Fibroblast of lung (primary cell): ENCODE measurements at regions not wholly inside any gene's neighbourhood (a gene's known extent, or its start where the extent isn't known, plus 50 kb on each side); places are given as distances from the start of the nearest gene placed in this dataset.

ENCODE experiments used
- DNase-seq, 2 donors: peaks; one replicate each; pipeline versions ENCODE4 v3.0.0 to v3.0.0-alpha.2; 2010; ENCODE audit warnings: low read depth in 2 of 2
- H2AFZ ChIP-seq: 2 replicates; pipeline ENCODE4 v1.5.1; 2012; ENCODE audit warnings: low read length, control low read depth, inconsistent platforms
- H3K27ac ChIP-seq: 2 replicates; pipeline ENCODE4 v1.5.1; 2011; ENCODE audit warnings: low read length, control low read depth; ENCODE audit not compliant: insufficient read depth
- H3K27me3 ChIP-seq: 2 replicates; pipeline ENCODE4 v1.5.1; 2011; ENCODE audit warnings: mild to moderate bottlenecking, low read length; ENCODE audit not compliant: control insufficient read depth, insufficient read depth
- H3K36me3 ChIP-seq: 2 replicates; pipeline ENCODE4 v1.5.1; 2011; ENCODE audit warnings: low read length; ENCODE audit not compliant: control insufficient read depth, insufficient read depth
- H3K4me1 ChIP-seq: 2 replicates; pipeline ENCODE4 v1.5.1; 2011; ENCODE audit warnings: low read length; ENCODE audit not compliant: control insufficient read depth, insufficient read depth; ENCODE audit errors: extremely low read depth
- H3K4me2 ChIP-seq: 2 replicates; pipeline ENCODE4 v1.5.1; 2011; ENCODE audit warnings: low read length, control low read depth; ENCODE audit not compliant: insufficient read depth; ENCODE audit errors: extremely low read depth
- H3K4me3 ChIP-seq, 4 experiments: fragments of 200-600 bp in 1 of 4; sonication (generic) in 1 of 4; replicated peaks in 1 of 4; 2 replicates each; pipeline ENCODE4 v1.5.1; 2011 to 2016; ENCODE audit warnings: low read length in 4 of 4, low read depth in 3 of 4, mild to moderate bottlenecking in 3 of 4, control low read depth in 2 of 4, inconsistent platforms in 1 of 4, mixed read lengths in 1 of 4; ENCODE audit not compliant: insufficient read depth in 1 of 4; ENCODE audit errors: control extremely low read depth in 1 of 4
- H3K79me2 ChIP-seq: 2 replicates; pipeline ENCODE4 v1.5.1; 2012; ENCODE audit warnings: mild to moderate bottlenecking, low read length, inconsistent platforms; ENCODE audit not compliant: control insufficient read depth, insufficient read depth
- H3K9ac ChIP-seq: 2 replicates; pipeline ENCODE4 v1.5.1; 2011; ENCODE audit warnings: mild to moderate bottlenecking, low read length, control low read depth; ENCODE audit not compliant: insufficient read depth
- H3K9me3 ChIP-seq: 2 replicates; pipeline ENCODE4 v1.5.1; 2012; ENCODE audit warnings: low read depth, low read length; ENCODE audit not compliant: control insufficient read depth, insufficient read depth
- H4K20me1 ChIP-seq: 2 replicates; pipeline ENCODE4 v1.5.1; 2011; ENCODE audit warnings: low read length; ENCODE audit not compliant: control insufficient read depth, insufficient read depth; ENCODE audit errors: extremely low read depth
- CTCF ChIP-seq, 2 donors: IDR thresholded peaks in 1 of 2; conservative IDR thresholded peaks in 1 of 2; 1 replicate in 1 of 2; 2 replicates in 1 of 2; pipeline ENCODE4 v1.5.1; 2011 to 2012; ENCODE audit warnings: low read length in 2 of 2, control low read depth in 1 of 2, inconsistent platforms in 1 of 2, low read depth in 1 of 2, mild to moderate bottlenecking in 1 of 2
- EZH2 ChIP-seq: IDR thresholded peaks from 2 replicates; pipeline ENCODE4 v1.5.1; 2012; ENCODE audit warnings: low read length, control low read depth, mild to moderate bottlenecking; ENCODE audit errors: missing control alignments

GRCh38 chr12:5348057-5348456, 83.9 kb upstream of the NTF3 start:
- Histone ChIP-seq H3K36me3 (no peaks in the 10 kb centered on the region), H3K4me2 (no peak overlapping the region), H3K27ac (no peak overlapping the region), H3K79me2 (no peaks in the 10 kb centered on the region), H3K9me3 (no peaks in the 10 kb centered on the region), H3K9ac (no peak overlapping the region), H3K4me1 (no peaks in the 10 kb centered on the region), H3K27me3 (peaks cover 2% of the 10 kb centered on the region), H4K20me1 (no peaks in the 10 kb centered on the region), H2AFZ (no peak overlapping the region), H3K4me3 (no peak overlapping the region)
- TF ChIP-seq CTCF (conservative IDR thresholded peaks at IDR 0.05 in 1 of 2, IDR thresholded peaks at IDR 0.05 in 1 of 2; ENCODE audit: low read depth in 1 of 2, low read length in 2 of 2) (no peak), EZH2 (no peak)
- DNase-seq: no peak

- no peak for DNase-seq
- no peak overlapping the region for H3K9ac ChIP-seq
- TF ChIP-seq EZH2 (no peak), CTCF (conservative IDR thresholded peaks at IDR 0.05 in 1 of 2, IDR thresholded peaks at IDR 0.05 in 1 of 2; ENCODE audit: low read depth in 1 of 2, low read length in 2 of 2) (no peak)
- H2AFZ ChIP-seq: no peak overlapping the region
- H3K79me2 ChIP-seq: no peaks in the 10 kb centered on the region
- no peaks in the 10 kb centered on the region for H3K4me1 ChIP-seq
- H4K20me1 ChIP-seq: no peaks in the 10 kb centered on the region
- H3K27ac ChIP-seq: no peak overlapping the region
- H3K36me3 ChIP-seq: no peaks in the 10 kb centered on the region
- H3K27me3 ChIP-seq: peaks cover 2% of the 10 kb centered on the region
- H3K9me3 ChIP-seq: no peaks in the 10 kb centered on the region
- H3K4me2 ChIP-seq: no peak overlapping the region
- no peak overlapping the region for H3K4me3 ChIP-seq
Observed at GRCh38 chr12:5348491-5348890, 83.4 kb upstream of the NTF3 start.

GRCh38 chr12:5364036-5364770, 67.7 kb upstream of the NTF3 start:
- no peaks in the 10 kb centered on the region for H3K4me1 ChIP-seq
- H3K27ac ChIP-seq: no peak overlapping the region
- no peak for TF ChIP-seq EZH2
- no peak for TF ChIP-seq CTCF (conservative IDR thresholded peaks at IDR 0.05 in 1 of 2, IDR thresholded peaks at IDR 0.05 in 1 of 2; ENCODE audit: low read depth in 1 of 2, low read length in 2 of 2)
- H3K9me3 ChIP-seq: no peaks in the 10 kb centered on the region
- no peaks in the 10 kb centered on the region for H3K79me2 ChIP-seq
- no peak overlapping the region for H3K4me3 ChIP-seq
- H3K27me3 ChIP-seq: no peaks in the 10 kb centered on the region
- no peaks in the 10 kb centered on the region for H4K20me1 ChIP-seq
- no peak for DNase-seq
- no peaks in the 10 kb centered on the region for H3K36me3 ChIP-seq
- H3K9ac ChIP-seq: no peak overlapping the region
- H2AFZ ChIP-seq: no peak overlapping the region
- H3K4me2 ChIP-seq: no peak overlapping the region
